H1 (cell line): ENCODE measurements at regions not wholly inside any gene's neighbourhood (a gene's known extent, or its start where the extent isn't known, plus 50 kb on each side); places are given as distances from the start of the nearest gene placed in this dataset.

Experiments
- EP300 ChIP-seq, 2 experiments: IDR thresholded peaks; 1 replicate in 1 of 2; 2 replicates in 1 of 2; pipeline ENCODE4 v1.6.1; 2011 to 2012; ENCODE audit warnings: low read depth in 2 of 2, low read length in 2 of 2, mild to moderate bottlenecking in 2 of 2, borderline replicate concordance in 1 of 2, inconsistent platforms in 1 of 2, moderate library complexity in 1 of 2
- KDM1A ChIP-seq: fragments of 200-600, 300-600 bp; sonication (generic); IDR thresholded peaks from 2 replicates; pipeline ENCODE4 v1.7.1; 2016; ENCODE audit warnings: mild to moderate bottlenecking, low read length, borderline replicate concordance
- POLR2AphosphoS5 ChIP-seq: IDR thresholded peaks from 2 replicates; pipeline ENCODE4 v1.6.1; 2011; ENCODE audit warnings: low read depth, low read length

DNA sequence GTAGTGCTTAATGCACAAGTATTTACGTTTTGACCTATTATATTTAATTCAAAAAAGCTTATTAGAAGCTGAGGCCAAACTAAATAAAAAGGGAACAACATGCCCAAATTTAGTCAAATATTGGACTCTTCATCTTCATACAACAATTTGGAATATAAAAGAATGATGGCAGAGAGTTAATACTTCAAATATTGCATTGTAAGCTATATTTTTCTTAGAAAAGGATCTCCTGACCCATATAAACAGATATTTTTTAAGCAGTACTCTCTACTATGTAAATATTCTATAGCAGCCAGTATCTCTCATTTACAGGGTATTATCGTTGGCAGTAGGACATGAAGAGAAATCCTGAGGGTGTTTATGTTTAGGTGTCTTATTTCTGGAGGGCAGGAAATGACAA lies 531.2 kb downstream of the NYAP2 start:
- TF ChIP-seq POLR2AphosphoS5: no peak
- TF ChIP-seq KDM1A: no peak
- no peak for TF ChIP-seq EP300 (IDR thresholded peaks at IDR 0.05; ENCODE audit: borderline replicate concordance in 1 of 2, low read depth in 2 of 2, low read length in 2 of 2)
